Gastroesophageal sphincter (tissue), 3 donors: ENCODE measurements at regions not wholly inside any gene's neighbourhood (a gene's known extent, or its start where the extent isn't known, plus 50 kb on each side); places are given as distances from the start of the nearest gene placed in this dataset.

ENCODE experiments used
- POLR2A ChIP-seq, 2 donors: fragments of 450-650 bp; IDR thresholded peaks; one replicate each; pipeline ENCODE4 v1.6.1; 2017; ENCODE audit warnings: antibody characterized with exemption in 2 of 2, mild to moderate bottlenecking in 2 of 2, moderate library complexity in 1 of 2
- TF ChIP-seq, protein P1 (sequence below), 4 experiments: fragments of 200-600 bp in 2 of 4; fragments of 450-650 bp in 2 of 4; sonication (generic) in 1 of 4; IDR thresholded peaks; one replicate each; pipeline ENCODE4 v1.5.1; 2017 to 2019; ENCODE audit warnings: antibody characterized with exemption in 4 of 4, mild to moderate bottlenecking in 2 of 4, moderate library complexity in 2 of 4

DNA sequence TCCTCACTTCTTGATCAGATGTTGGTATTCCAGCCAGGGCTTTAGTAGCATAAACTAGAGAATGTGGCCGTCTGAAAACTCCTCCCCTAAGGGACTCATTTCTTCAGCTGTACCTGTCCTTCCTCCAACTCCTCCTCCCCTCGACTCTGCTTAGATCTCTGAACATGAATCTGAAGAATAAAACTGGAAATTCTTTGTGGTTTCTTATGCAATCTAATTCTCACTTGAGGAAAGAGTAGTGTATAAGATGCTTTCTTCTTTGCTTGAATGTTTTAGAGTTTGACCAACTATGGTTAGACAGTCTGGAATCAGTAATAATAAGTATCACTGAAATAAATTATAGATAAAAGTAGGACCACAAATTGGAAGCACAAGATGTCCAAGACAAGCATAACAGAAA, 128.5 kb downstream of the LRRC70 start:
- no peak for TF ChIP-seq POLR2A (IDR thresholded peaks at IDR 0.05)
- TF ChIP-seq, protein P1, sequence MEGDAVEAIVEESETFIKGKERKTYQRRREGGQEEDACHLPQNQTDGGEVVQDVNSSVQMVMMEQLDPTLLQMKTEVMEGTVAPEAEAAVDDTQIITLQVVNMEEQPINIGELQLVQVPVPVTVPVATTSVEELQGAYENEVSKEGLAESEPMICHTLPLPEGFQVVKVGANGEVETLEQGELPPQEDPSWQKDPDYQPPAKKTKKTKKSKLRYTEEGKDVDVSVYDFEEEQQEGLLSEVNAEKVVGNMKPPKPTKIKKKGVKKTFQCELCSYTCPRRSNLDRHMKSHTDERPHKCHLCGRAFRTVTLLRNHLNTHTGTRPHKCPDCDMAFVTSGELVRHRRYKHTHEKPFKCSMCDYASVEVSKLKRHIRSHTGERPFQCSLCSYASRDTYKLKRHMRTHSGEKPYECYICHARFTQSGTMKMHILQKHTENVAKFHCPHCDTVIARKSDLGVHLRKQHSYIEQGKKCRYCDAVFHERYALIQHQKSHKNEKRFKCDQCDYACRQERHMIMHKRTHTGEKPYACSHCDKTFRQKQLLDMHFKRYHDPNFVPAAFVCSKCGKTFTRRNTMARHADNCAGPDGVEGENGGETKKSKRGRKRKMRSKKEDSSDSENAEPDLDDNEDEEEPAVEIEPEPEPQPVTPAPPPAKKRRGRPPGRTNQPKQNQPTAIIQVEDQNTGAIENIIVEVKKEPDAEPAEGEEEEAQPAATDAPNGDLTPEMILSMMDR (IDR thresholded peaks at IDR 0.05) = no peak
